ENCODE measurements at regions not wholly inside any gene's neighbourhood (a gene's known extent, or its start where the extent isn't known, plus 50 kb on each side); places are given as distances from the start of the nearest gene placed in this dataset.

DNA sequence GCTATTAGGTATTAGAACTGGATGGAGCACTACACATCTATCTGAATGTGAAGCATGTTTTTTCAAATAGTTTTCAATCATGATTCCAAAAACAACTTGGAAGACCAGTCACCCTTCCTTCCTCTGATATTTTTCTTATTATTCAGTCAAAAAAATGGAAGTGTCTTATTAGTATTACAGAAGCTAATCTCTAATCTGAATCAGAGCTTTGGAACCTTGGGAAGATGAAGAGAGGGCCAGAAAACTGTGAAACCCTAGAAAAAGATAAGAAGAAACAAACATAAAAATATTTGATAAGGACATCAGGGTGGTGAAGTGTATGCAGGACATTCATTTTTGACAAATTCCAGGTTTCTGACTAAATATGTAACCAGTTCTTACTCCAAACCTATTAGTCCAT is 166.3 kb upstream of the PRSS16 start:
- TF ChIP-seq, protein P1, sequence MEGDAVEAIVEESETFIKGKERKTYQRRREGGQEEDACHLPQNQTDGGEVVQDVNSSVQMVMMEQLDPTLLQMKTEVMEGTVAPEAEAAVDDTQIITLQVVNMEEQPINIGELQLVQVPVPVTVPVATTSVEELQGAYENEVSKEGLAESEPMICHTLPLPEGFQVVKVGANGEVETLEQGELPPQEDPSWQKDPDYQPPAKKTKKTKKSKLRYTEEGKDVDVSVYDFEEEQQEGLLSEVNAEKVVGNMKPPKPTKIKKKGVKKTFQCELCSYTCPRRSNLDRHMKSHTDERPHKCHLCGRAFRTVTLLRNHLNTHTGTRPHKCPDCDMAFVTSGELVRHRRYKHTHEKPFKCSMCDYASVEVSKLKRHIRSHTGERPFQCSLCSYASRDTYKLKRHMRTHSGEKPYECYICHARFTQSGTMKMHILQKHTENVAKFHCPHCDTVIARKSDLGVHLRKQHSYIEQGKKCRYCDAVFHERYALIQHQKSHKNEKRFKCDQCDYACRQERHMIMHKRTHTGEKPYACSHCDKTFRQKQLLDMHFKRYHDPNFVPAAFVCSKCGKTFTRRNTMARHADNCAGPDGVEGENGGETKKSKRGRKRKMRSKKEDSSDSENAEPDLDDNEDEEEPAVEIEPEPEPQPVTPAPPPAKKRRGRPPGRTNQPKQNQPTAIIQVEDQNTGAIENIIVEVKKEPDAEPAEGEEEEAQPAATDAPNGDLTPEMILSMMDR (conservative IDR thresholded peaks at IDR 0.05; ENCODE audit: low read depth, low read length) = no peak
- TF ChIP-seq CEBPB (IDR thresholded peaks at IDR 0.05; ENCODE audit: low read depth, low read length) = no peak

Measured in IMR-90 (cell line).